Ishikawa (cell line): ENCODE measurements at regions not wholly inside any gene's neighbourhood (a gene's known extent, or its start where the extent isn't known, plus 50 kb on each side); places are given as distances from the start of the nearest gene placed in this dataset.

Experiments
- CEBPB ChIP-seq: IDR thresholded peaks from 2 replicates; pipeline ENCODE4 v1.6.1; 2012
- CREB1 ChIP-seq: IDR thresholded peaks from 2 replicates; pipeline ENCODE4 v1.6.1; 2012; ENCODE audit warnings: low read depth
- EGR1 ChIP-seq: IDR thresholded peaks from 2 replicates; pipeline ENCODE4 v1.6.1; 2012
- EP300 ChIP-seq: IDR thresholded peaks from 2 replicates; pipeline ENCODE4 v1.6.1; 2012; ENCODE audit warnings: borderline replicate concordance
- FOXM1 ChIP-seq: IDR thresholded peaks from 2 replicates; pipeline ENCODE4 v1.6.1; 2012; ENCODE audit warnings: low read depth, borderline replicate concordance
- MAX ChIP-seq: IDR thresholded peaks from 2 replicates; pipeline ENCODE4 v1.6.1; 2012
- NFIC ChIP-seq: IDR thresholded peaks from 2 replicates; pipeline ENCODE4 v1.6.1; 2012
- RAD21 ChIP-seq: IDR thresholded peaks from 2 replicates; pipeline ENCODE4 v1.6.1; 2012; ENCODE audit warnings: low read depth
- TAF1 ChIP-seq: IDR thresholded peaks from 2 replicates; pipeline ENCODE4 v1.6.1; 2012; ENCODE audit warnings: low read depth, mild to moderate bottlenecking
- TCF12 ChIP-seq: IDR thresholded peaks from 2 replicates; pipeline ENCODE4 v1.6.1; 2012; ENCODE audit warnings: low read depth
- TEAD4 ChIP-seq: IDR thresholded peaks from 2 replicates; pipeline ENCODE4 v1.6.1; 2012
- YY1 ChIP-seq: IDR thresholded peaks from 2 replicates; pipeline ENCODE4 v1.6.1; 2012; ENCODE audit warnings: low read depth
- ZBTB7A ChIP-seq: IDR thresholded peaks from 2 replicates; pipeline ENCODE4 v1.6.1; 2012; ENCODE audit warnings: low read depth
- TF ChIP-seq, protein P1 (sequence below): IDR thresholded peaks from 2 replicates; pipeline ENCODE4 v1.6.1; 2012
- TF ChIP-seq, protein P2 (sequence below): IDR thresholded peaks from 2 replicates; pipeline ENCODE4 v1.6.1; 2012; ENCODE audit warnings: low read depth, mild to moderate bottlenecking

DNA sequence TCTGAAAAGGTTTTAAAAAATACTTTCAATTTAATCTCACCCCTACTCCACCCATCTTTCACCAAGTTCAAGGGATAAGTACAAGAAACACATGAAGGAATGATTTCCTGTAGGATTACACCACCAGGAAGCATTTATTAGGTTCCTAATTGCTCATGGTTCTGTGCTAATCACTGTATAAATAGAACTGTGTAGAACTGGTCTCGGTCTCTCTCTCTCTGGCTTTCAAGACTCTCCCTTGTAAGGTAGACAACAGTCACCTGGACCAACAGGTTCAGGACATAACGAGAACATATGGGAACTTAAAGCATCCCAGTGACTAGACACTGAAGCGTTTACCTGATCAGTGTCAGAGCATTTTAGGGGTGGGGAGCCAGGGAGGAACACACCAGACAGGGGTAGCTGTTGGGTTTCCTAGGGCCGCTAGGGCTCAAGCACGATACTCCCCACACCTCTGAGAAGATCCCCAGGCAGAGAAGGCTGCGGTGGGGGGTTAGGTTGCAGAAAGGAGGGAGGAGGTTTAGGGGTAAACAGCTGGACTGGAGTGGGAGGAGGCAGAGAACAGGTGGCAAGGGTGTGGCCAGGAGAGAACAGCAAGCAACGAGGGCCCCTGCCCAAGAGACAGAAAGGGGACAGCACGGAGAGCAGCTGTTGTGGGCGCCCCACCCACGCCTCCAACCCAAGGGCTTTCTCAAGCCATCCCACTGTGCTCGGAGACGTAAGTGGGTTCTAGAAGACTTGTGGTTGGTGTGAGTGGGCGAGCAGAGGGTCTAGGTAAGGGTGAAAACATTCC, 52.5 kb upstream of the USP6NL start:
- no peak for TF ChIP-seq CREB1
- no peak for TF ChIP-seq FOXM1
- no peak for TF ChIP-seq RAD21
- no peak for TF ChIP-seq EP300
- TF ChIP-seq, protein P1, sequence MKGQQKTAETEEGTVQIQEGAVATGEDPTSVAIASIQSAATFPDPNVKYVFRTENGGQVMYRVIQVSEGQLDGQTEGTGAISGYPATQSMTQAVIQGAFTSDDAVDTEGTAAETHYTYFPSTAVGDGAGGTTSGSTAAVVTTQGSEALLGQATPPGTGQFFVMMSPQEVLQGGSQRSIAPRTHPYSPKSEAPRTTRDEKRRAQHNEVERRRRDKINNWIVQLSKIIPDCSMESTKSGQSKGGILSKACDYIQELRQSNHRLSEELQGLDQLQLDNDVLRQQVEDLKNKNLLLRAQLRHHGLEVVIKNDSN: no peak
- no peak for TF ChIP-seq EGR1
- no peak for TF ChIP-seq TEAD4
- no peak for TF ChIP-seq TAF1

- TF ChIP-seq YY1 (no peak), TEAD4 (no peak), EP300 (no peak), TAF1 (no peak), NFIC (no peak), EGR1 (no peak), RAD21 (no peak), TCF12 (no peak), CEBPB (no peak), MAX (no peak), CREB1 (no peak), ZBTB7A (no peak), FOXM1 (no peak)
- TF ChIP-seq, protein P1: no peak
- TF ChIP-seq, protein P2, sequence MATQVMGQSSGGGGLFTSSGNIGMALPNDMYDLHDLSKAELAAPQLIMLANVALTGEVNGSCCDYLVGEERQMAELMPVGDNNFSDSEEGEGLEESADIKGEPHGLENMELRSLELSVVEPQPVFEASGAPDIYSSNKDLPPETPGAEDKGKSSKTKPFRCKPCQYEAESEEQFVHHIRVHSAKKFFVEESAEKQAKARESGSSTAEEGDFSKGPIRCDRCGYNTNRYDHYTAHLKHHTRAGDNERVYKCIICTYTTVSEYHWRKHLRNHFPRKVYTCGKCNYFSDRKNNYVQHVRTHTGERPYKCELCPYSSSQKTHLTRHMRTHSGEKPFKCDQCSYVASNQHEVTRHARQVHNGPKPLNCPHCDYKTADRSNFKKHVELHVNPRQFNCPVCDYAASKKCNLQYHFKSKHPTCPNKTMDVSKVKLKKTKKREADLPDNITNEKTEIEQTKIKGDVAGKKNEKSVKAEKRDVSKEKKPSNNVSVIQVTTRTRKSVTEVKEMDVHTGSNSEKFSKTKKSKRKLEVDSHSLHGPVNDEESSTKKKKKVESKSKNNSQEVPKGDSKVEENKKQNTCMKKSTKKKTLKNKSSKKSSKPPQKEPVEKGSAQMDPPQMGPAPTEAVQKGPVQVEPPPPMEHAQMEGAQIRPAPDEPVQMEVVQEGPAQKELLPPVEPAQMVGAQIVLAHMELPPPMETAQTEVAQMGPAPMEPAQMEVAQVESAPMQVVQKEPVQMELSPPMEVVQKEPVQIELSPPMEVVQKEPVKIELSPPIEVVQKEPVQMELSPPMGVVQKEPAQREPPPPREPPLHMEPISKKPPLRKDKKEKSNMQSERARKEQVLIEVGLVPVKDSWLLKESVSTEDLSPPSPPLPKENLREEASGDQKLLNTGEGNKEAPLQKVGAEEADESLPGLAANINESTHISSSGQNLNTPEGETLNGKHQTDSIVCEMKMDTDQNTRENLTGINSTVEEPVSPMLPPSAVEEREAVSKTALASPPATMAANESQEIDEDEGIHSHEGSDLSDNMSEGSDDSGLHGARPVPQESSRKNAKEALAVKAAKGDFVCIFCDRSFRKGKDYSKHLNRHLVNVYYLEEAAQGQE: no peak
Measured at GRCh38 chr10:11661441-11661840, 50.0 kb upstream of the USP6NL start.
